HG03442 (cell line): ENCODE measurements at regions not wholly inside any gene's neighbourhood (a gene's known extent, or its start where the extent isn't known, plus 50 kb on each side); places are given as distances from the start of the nearest gene placed in this dataset.

Source experiments
- ATAC-seq: cut with Tn5 transposase; IDR thresholded peaks from one replicate; pipeline ENCODE4 v1.9.1; 2021; ENCODE audit warnings: mild to moderate bottlenecking, moderate library complexity; ENCODE audit not compliant: unreplicated experiment

DNA sequence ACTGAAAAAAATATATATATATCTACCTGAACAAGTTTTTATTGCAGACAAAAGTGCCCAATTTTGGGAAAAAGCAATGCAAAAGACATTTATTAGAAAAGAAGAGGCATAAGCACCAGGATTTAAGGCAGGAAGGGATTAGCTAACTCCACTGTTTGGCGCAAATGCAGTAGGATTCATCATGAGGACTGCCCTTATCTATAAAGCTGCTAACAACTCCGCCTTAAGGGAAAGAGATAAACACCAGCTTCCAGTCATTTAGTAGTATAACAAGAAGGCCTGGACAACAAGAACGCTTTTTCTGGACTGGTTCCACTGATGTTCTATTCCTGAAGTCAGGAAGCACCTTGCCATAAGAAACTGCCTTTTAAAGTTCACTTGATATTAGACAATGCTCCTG is 52.9 kb upstream of the FSHR start:
- ATAC-seq = no peak
